GM12872 (cell line): ENCODE measurements at regions not wholly inside any gene's neighbourhood (a gene's known extent, or its start where the extent isn't known, plus 50 kb on each side); places are given as distances from the start of the nearest gene placed in this dataset.
A peak's percentile ranks its signal among the peaks of the same experiment; 100 is the strongest.

Experiments used
- CTCF ChIP-seq: IDR thresholded peaks from 3 replicates; pipeline ENCODE4 v1.5.1; 2011; ENCODE audit warnings: low read depth, mild to moderate bottlenecking, low read length, moderate library complexity; ENCODE audit not compliant: insufficient read depth

- peak; percentile 52 for TF ChIP-seq CTCF
These were observed 842.2 kb downstream of the STIM2 start for GRCh38 chr4:27702730-27703431.

- no peak for TF ChIP-seq CTCF
These were observed 843.1 kb downstream of the STIM2 start for GRCh38 chr4:27703771-27704170.

- no peak for TF ChIP-seq CTCF
These were observed 850.4 kb downstream of the STIM2 start for GRCh38 chr4:27711041-27711440.

GRCh38 chr4:27714073-27714472, 853.4 kb downstream of the STIM2 start:
- TF ChIP-seq CTCF: no peak

- TF ChIP-seq CTCF: 0 out of 3 replicates have a peak, but pooled peaks have one; percentile 21
These were observed 856.2 kb downstream of the STIM2 start for GRCh38 chr4:27716693-27717430.

- no peak for TF ChIP-seq CTCF
These were observed 856.8 kb downstream of the STIM2 start for GRCh38 chr4:27717431-27717755.

- TF ChIP-seq CTCF: no peak
These were observed 859.5 kb downstream of the STIM2 start for GRCh38 chr4:27720010-27720766.
